PC-9 (cell line): ENCODE measurements at regions not wholly inside any gene's neighbourhood (a gene's known extent, or its start where the extent isn't known, plus 50 kb on each side); places are given as distances from the start of the nearest gene placed in this dataset.

Experiments
- CTCF ChIP-seq: fragments of 200-600 bp; sonication (generic); conservative IDR thresholded peaks from 2 replicates; pipeline ENCODE4 v1.6.1; 2017; ENCODE audit warnings: mixed run types, antibody characterized with exemption, mild to moderate bottlenecking, moderate library complexity
- EZH2 ChIP-seq: fragments of 200-600 bp; sonication (generic); IDR thresholded peaks from 2 replicates; pipeline ENCODE4 v1.8.0; 2017; ENCODE audit warnings: antibody characterized with exemption, low read depth

- TF ChIP-seq CTCF: no peak
- TF ChIP-seq EZH2: no peak
Measured at GRCh38 chr5:136722581-136722980, 357.2 kb upstream of the TRPC7 start.
